Calu3 (cell line): ENCODE measurements at regions not wholly inside any gene's neighbourhood (a gene's known extent, or its start where the extent isn't known, plus 50 kb on each side); places are given as distances from the start of the nearest gene placed in this dataset.

Source experiments
- BruUV-seq: library from RNA; stranded (reverse); fragments of 400-500 nt; replicated peaks from 2 replicates; lab custom pipeline; 2021; lab: Mats Ljungman, UMichigan
- CTCF ChIA-PET: fragments of 300-600 bp; sonication (Branson Sonifier 250); formaldehyde crosslinking; loops from one replicate; lab custom pipeline; 2022; ENCODE audit warnings: antibody characterized with exemption; lab: Charles Lee
- DNase-seq: peaks from one replicate; pipeline ENCODE4 v3.0.0; 2022
- H3K27ac Mint-ChIP-seq: one replicate; pipeline ENCODE4 v1.8.0; 2022; ENCODE audit warnings: mixed read lengths; ENCODE audit not compliant: unreplicated experiment
- H3K27me3 Mint-ChIP-seq: one replicate; pipeline ENCODE4 v1.8.0; 2022; ENCODE audit warnings: mixed read lengths; ENCODE audit not compliant: unreplicated experiment
- H3K36me3 Mint-ChIP-seq: one replicate; pipeline ENCODE4 v1.8.0; 2022; ENCODE audit warnings: mild to moderate bottlenecking, moderate library complexity, mixed read lengths; ENCODE audit not compliant: insufficient read depth, unreplicated experiment
- H3K4me1 Mint-ChIP-seq: one replicate; pipeline ENCODE4 v1.8.0; 2022; ENCODE audit warnings: mild to moderate bottlenecking, low read depth, mixed read lengths; ENCODE audit not compliant: unreplicated experiment
- H3K4me3 Mint-ChIP-seq: one replicate; pipeline ENCODE4 v1.8.0; 2022; ENCODE audit warnings: mild to moderate bottlenecking, low read depth, moderate library complexity, mixed read lengths; ENCODE audit not compliant: unreplicated experiment
- H3K9me3 Mint-ChIP-seq: one replicate; pipeline ENCODE4 v1.8.0; 2022; ENCODE audit warnings: low read depth, mixed read lengths; ENCODE audit not compliant: unreplicated experiment
- intact Hi-C: fragments of 100-400 bp; cut with micrococcal nuclease; formaldehyde crosslinking; loops from one replicate; pipeline ENCODE4 v1.10.0; 2022; ENCODE audit not compliant: unreplicated experiment
- TF ChIP-seq, protein P1 (sequence below): fragments of 200-600 bp; IDR thresholded peaks from one replicate; pipeline ENCODE4 v1.8.0; 2022; ENCODE audit warnings: antibody characterized with exemption; ENCODE audit not compliant: unreplicated experiment

DNA sequence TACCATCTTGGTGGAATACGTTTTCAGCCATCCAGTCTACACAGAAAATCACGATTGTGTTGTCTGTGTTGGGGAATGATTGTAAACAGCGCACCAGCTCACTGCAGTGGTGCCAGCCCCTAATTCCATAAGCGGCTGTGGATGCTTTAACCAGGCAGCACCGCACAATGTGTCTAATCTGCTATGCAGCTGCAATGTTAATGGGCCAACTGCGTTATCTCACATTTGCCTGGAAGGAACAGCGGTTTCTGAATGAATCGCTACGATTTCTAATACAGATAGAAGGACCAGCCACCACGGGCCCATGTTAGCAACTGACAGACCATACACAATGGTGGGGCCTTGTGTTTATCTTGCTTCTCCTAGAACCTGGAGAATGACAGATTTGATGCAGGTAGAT is 384.5 kb upstream of the KIRREL3 start:
- TF ChIP-seq, protein P1, sequence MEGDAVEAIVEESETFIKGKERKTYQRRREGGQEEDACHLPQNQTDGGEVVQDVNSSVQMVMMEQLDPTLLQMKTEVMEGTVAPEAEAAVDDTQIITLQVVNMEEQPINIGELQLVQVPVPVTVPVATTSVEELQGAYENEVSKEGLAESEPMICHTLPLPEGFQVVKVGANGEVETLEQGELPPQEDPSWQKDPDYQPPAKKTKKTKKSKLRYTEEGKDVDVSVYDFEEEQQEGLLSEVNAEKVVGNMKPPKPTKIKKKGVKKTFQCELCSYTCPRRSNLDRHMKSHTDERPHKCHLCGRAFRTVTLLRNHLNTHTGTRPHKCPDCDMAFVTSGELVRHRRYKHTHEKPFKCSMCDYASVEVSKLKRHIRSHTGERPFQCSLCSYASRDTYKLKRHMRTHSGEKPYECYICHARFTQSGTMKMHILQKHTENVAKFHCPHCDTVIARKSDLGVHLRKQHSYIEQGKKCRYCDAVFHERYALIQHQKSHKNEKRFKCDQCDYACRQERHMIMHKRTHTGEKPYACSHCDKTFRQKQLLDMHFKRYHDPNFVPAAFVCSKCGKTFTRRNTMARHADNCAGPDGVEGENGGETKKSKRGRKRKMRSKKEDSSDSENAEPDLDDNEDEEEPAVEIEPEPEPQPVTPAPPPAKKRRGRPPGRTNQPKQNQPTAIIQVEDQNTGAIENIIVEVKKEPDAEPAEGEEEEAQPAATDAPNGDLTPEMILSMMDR: no peak
- intact Hi-C loops: no loop called here
- Mint-ChIP-seq H3K27me3 (no peaks in the 10 kb centered on the region), H3K9me3 (peaks cover 5% of the 10 kb centered on the region), H3K36me3 (no peaks in the 10 kb centered on the region), H3K27ac (no peak overlapping the region), H3K4me1 (no peaks in the 10 kb centered on the region), H3K4me3 (no peak overlapping the region)
- no TSS peak for BruUV-seq
- CTCF ChIA-PET: no interaction called here
- no peak for DNase-seq

DNA sequence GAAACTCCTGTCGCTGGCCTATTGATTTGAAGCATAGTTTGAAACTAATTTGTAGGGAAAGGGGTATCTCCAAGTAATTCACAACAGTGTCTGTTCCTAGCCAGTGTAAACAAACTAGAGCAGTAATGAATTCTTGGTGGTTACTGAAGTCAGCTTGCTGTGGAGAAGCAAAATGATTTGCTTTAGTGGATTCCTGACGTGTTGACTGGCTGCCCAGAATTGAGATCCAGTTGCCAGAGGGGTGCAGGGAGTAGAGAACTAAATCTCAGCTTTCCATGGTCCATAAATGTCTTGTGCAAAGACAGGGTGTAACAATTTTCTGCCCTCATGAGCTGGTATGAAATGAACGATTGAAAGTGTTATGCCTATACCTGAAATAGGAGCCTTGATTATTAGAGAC is 382.5 kb upstream of the KIRREL3 start:
- H3K4me3 Mint-ChIP-seq: no peak overlapping the region
- DNase-seq: no peak
- H3K36me3 Mint-ChIP-seq: no peaks in the 10 kb centered on the region
- no peaks in the 10 kb centered on the region for H3K27me3 Mint-ChIP-seq
- peaks cover 2% of the 10 kb centered on the region for H3K9me3 Mint-ChIP-seq
- no peak overlapping the region for H3K27ac Mint-ChIP-seq
- intact Hi-C loops: no loop called here
- TF ChIP-seq, protein P1: no peak
- CTCF ChIA-PET: no interaction called here
- BruUV-seq: no TSS peak
- no peaks in the 10 kb centered on the region for H3K4me1 Mint-ChIP-seq

DNA sequence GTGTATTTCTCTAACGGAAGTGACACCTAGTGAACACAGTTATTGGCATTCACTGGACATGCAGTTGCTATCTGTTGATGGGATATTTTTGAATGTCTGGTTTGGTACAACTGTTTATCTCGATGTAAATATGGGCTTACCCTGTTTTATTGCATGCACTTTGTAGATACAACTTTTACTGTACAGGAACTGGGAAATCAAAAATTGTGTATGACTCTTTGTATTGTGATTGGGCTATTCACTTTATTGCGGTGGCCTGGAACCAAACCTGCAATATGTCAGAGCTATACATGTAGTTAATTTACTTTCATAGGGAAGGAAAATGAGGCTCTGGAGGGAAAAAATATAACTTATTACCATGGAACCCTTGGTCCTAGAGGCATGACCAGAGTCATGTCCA is 380.7 kb upstream of the KIRREL3 start:
- Mint-ChIP-seq H3K4me3 (no peak overlapping the region), H3K4me1 (no peaks in the 10 kb centered on the region), H3K36me3 (no peaks in the 10 kb centered on the region), H3K27me3 (no peaks in the 10 kb centered on the region), H3K27ac (no peak overlapping the region), H3K9me3 (peaks cover under 1% of the 10 kb centered on the region)
- no TSS peak for BruUV-seq
- CTCF ChIA-PET: no interaction called here
- intact Hi-C loops: no loop called here
- DNase-seq: no peak
- TF ChIP-seq, protein P1: no peak

DNA sequence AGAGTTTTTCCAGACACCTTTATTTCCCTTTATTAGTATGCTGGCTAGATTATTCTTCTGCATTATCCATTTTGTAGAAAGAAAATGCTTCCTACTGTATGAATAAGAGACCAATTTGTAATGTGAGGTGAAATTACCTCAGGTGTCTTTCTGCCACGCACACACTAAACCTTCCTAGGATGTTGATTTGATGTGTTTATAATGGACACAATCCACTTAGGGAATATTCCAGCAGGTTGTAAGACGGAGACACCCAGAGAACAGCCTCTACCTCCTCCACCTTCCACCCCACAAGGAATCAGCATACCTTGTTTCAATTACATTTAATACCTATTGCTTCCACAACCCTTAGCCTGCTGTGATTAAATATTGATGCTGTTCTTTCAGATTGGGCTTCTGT is 379.1 kb upstream of the KIRREL3 start:
- H3K27me3 Mint-ChIP-seq: no peaks in the 10 kb centered on the region
- CTCF ChIA-PET: no interaction called here
- no peak overlapping the region for H3K27ac Mint-ChIP-seq
- intact Hi-C loops: no loop called here
- DNase-seq: no peak
- TF ChIP-seq, protein P1: no peak
- no peak overlapping the region for H3K4me3 Mint-ChIP-seq
- H3K9me3 Mint-ChIP-seq: peaks cover 5% of the 10 kb centered on the region
- BruUV-seq: no TSS peak
- H3K4me1 Mint-ChIP-seq: no peaks in the 10 kb centered on the region
- H3K36me3 Mint-ChIP-seq: no peaks in the 10 kb centered on the region
